ENCODE measurements at regions not wholly inside any gene's neighbourhood (a gene's known extent, or its start where the extent isn't known, plus 50 kb on each side); places are given as distances from the start of the nearest gene placed in this dataset.

DNA sequence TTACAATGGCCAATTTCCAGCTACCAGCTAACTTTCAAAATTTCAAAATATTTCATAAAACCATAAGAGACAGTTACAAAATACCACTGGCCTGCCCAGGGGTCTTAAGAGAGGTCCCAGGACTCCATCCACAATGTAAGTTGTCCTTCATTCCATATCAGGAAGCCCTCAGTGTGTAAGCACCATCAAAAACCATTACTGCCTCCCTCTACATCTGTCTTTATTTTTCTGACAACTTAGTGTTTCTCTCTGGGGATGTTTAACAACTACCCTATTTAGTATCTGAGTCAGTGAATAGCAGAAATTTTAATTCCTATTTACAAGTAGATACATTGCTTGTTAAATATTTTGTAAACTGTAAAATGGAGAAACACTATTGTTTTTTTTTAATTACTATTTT is 339.3 kb upstream of the ADAMTS5 start:
- ChIA-PET POLR2A (ENCODE audit: low non-redundant PET) (no interaction called here), CTCF (no interaction called here)
- DNase-seq (ENCODE audit: low spot score) = no peak
- H3K27ac ChIP-seq = no peak overlapping the region
- TF ChIP-seq, protein P1, sequence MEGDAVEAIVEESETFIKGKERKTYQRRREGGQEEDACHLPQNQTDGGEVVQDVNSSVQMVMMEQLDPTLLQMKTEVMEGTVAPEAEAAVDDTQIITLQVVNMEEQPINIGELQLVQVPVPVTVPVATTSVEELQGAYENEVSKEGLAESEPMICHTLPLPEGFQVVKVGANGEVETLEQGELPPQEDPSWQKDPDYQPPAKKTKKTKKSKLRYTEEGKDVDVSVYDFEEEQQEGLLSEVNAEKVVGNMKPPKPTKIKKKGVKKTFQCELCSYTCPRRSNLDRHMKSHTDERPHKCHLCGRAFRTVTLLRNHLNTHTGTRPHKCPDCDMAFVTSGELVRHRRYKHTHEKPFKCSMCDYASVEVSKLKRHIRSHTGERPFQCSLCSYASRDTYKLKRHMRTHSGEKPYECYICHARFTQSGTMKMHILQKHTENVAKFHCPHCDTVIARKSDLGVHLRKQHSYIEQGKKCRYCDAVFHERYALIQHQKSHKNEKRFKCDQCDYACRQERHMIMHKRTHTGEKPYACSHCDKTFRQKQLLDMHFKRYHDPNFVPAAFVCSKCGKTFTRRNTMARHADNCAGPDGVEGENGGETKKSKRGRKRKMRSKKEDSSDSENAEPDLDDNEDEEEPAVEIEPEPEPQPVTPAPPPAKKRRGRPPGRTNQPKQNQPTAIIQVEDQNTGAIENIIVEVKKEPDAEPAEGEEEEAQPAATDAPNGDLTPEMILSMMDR (conservative IDR thresholded peaks at IDR 0.05; ENCODE audit: low read depth) = no peak

DNA sequence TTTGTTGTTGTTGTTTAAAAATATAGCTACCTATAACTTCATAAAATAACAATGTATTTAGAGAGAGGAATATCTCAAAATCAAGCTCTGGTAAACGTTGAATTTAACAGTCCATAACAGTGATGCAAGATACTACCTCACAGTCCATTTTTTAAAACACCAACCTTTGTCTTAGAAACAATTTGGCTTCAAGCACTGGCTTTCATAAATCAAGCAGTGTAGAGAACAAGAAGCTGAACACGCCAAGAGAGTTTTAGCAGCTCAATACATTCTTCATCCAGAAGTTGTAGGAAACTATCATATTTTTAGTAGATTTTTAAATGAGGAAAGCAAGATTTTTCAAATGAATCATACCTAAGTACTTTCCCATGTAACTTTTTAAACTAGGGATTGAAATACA is 334.3 kb upstream of the ADAMTS5 start:
- H3K27ac ChIP-seq = no peak overlapping the region
- no peak for DNase-seq (ENCODE audit: low spot score)
- TF ChIP-seq, protein P1 (conservative IDR thresholded peaks at IDR 0.05; ENCODE audit: low read depth) = no peak
- POLR2A ChIA-PET (ENCODE audit: low non-redundant PET) = no interaction called here
- CTCF ChIA-PET = no interaction called here

DNA sequence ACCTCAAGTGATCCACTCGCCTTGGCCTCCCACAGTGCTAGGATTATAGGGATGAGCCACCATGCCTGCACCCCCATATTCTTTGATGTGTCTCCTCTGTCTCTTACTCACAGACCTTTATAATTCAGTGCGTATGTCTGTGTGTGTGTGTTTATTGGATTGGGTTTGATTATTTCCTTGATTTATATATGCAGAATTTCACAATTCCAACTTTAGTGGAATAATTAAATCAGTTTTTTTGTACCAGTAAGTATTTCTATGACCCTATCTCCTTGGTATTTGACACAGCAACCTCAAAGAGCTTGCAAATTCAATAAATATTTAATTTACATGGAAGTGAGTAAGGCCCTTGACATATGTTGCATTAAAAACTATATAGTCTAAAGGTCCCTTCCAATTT is 333.9 kb upstream of the ADAMTS5 start:
- no peak overlapping the region for H3K27ac ChIP-seq
- ChIA-PET CTCF (no interaction called here), POLR2A (ENCODE audit: low non-redundant PET) (no interaction called here)
- TF ChIP-seq, protein P1 (conservative IDR thresholded peaks at IDR 0.05; ENCODE audit: low read depth) = no peak
- no peak for DNase-seq (ENCODE audit: low spot score)

DNA sequence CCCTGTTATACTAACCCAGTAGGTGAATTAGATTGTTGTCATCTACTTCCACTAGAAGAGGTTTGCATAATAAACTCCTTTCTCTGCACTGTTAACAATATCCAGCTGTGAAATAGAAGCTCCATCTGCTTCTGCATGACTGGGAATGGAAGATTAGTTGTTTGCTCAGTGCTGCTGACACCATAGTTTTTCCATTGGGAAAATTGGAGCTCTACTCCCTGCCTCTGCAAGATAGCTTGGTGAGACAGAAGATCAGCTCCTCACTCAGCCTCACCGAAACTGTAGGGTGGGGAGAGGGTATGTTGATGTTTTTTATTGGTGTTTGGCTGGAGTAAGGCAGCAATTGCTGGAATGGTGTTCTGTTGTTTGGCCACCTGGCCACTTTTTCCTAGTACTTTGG is 331.6 kb upstream of the ADAMTS5 start:
- ChIA-PET CTCF (no interaction called here), POLR2A (ENCODE audit: low non-redundant PET) (no interaction called here)
- H3K27ac ChIP-seq = no peak overlapping the region
- DNase-seq (ENCODE audit: low spot score) = no peak
- TF ChIP-seq, protein P1 (conservative IDR thresholded peaks at IDR 0.05; ENCODE audit: low read depth) = no peak

DNA sequence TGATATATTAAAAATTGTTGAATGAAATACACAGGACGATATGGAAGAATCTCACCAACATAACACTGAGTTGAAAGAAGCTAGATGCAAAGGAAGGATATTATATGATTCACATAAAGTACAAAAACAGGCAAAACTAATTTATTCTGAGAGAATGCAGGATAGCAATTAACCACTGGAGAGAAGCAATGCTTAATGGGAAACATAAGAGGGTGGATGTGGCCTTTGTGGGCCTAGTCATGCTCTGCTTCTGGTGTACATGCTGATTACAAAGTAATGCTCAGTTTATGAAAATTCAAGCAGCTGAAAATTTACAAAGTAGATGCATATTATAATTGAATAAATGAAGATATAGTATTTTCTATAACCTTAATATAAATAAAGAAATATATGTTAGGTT is 326.4 kb upstream of the ADAMTS5 start:
- H3K27ac ChIP-seq = no peak overlapping the region
- ChIA-PET CTCF (no interaction called here), POLR2A (ENCODE audit: low non-redundant PET) (no interaction called here)
- DNase-seq (ENCODE audit: low spot score) = no peak
- TF ChIP-seq, protein P1 (conservative IDR thresholded peaks at IDR 0.05; ENCODE audit: low read depth) = no peak

DNA sequence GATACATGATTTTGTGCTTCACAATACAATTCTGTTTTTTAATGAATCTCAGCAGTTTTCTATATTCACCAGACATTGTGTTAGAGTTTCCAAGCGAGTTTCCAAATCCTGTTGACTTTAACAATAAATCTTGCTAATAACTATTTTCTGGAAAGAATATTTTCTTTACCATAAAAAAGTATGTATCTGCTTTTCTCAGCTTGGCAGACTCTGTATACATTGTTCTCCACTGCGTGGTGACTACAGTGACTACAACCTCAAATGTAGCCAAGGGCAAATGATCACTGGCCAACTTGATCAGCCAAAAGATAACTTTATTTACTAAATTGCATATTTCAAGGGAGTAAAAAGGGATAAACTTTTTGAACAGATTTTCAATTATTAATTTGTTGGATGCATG is 325.9 kb upstream of the ADAMTS5 start:
- ChIA-PET POLR2A (ENCODE audit: low non-redundant PET) (no interaction called here), CTCF (no interaction called here)
- no peak overlapping the region for H3K27ac ChIP-seq
- TF ChIP-seq, protein P1 (conservative IDR thresholded peaks at IDR 0.05; ENCODE audit: low read depth) = no peak
- no peak for DNase-seq (ENCODE audit: low spot score)

DNA sequence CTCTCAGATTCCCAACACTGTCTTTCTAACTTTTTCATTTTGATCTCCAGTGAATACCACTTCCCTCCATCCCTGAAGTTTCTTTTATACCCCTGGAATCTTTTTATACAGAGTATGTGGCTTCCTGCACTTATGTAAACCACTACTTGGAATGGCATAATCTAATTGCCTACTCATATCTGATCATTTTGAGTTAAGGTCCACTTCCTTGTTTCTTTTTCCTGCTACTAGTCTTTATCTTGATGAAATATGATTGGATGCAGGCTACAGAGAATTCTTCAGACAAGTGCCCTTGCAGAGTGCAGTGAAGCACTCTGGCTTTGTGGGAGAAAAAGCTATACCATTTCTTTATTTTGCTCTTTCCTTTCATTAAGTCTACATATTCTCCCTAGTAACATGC is 325.3 kb upstream of the ADAMTS5 start:
- ChIA-PET CTCF (no interaction called here), POLR2A (ENCODE audit: low non-redundant PET) (no interaction called here)
- DNase-seq (ENCODE audit: low spot score) = no peak

More for the DNA sequence above, 325.3 kb upstream of the ADAMTS5 start:
- H3K27ac ChIP-seq = no peak overlapping the region
- TF ChIP-seq, protein P1 (conservative IDR thresholded peaks at IDR 0.05; ENCODE audit: low read depth) = no peak

Measured in RWPE1 (cell line).